Brain pericyte (primary cell): ENCODE measurements at regions not wholly inside any gene's neighbourhood (a gene's known extent, or its start where the extent isn't known, plus 50 kb on each side); places are given as distances from the start of the nearest gene placed in this dataset.

Source experiments
- DNase-seq: peaks from one replicate; pipeline ENCODE4 v3.0.0-alpha.2; 2012; ENCODE audit warnings: low read depth, low spot score

DNA sequence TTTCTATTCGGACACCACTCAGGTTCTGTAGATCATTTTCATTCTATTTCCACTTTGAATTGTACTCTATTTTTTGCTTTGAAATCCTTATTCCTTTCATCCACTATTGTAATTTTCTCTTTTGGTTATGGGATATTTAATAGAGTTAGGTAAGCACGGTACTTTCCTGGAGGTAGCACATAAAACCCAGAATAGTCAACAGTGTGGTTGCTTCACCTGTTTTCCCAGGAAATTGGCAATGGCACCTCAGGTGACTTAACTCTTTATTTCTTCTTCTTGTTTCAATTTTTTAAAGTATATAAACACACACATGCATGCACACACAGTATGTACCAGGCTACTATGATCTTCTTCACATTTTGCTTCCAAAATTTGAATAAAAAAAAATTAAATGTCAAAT lies 682.0 kb upstream of the TMEFF2 start:
- no peak for DNase-seq

DNA sequence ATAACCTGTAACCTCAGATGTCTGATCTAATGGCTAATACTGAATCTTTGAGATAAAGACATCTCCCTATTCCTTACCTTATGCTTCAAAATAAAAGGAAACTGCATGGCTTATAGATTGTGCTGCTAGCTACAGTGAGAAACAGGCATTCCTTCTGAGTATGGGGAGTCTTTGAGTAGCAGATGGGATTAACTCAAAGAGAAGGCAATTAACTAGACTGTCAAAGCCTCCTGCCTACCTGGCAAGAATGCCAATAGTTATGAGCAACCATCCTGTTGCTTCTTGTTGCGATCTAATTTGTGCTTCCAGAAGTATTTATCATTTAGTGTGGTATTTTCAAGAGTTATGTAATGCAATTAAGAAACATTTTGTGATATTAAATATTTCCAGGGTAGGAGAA lies 660.0 kb upstream of the TMEFF2 start:
- DNase-seq, result no peak

DNA sequence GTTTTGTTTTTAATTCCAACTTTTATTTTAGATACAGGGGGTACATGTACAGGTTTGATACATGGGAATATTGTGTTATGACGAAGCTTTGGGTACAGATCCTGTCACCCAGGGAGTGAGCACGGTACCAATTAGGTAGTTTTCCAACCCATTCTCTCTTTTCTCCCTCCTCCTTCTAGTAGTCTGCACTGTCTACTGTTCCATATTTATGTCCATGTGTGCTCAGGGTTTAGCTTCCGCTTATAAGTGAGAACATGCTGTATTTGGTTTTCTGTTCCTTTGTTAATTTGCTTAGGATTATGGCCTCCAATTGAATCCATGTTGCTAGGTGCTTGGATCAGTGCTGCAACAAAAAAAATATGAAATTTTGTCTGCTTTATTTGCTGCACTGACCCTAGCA lies 659.3 kb upstream of the TMEFF2 start:
- DNase-seq, result no peak

DNA sequence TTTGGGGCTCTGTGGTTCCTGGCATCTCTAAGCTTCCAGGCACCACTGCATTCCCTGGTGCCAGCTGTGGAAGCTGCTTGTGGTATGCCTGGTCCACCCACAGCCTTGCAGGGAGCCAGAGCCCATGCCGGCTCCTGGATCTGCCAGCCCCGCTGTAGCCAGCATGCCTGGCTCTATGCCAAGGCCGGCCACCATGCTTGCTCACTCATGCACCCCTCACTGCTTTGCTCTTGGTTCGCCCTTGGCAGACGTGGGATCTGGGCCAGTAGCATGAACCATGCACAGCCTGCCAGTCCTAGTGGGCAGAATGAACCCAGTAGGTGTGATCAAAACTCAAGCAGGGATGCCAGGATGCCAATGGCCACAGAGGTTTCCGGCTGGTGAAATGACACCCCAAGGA lies 634.2 kb upstream of the TMEFF2 start:
- no peak for DNase-seq

DNA sequence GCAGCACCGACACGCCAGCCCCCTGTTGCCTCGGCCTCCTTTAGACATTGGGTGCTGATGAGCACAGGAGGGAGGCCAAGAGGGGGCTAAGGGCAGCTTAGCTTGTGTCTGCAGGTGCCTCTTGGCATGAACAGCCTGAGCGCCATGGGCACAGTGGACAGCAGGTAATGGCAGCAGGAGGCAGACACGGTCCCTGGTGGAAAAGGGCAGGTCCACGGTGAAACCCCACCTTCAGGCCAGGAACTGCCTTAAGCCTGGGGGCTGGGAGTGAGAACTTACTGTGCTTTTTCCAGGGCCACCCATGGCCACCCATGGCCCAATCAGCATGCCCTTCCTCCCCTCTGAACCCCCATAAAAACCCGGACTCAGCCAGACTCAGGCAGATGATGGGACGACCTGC lies 633.4 kb upstream of the TMEFF2 start:
- no peak for DNase-seq

DNA sequence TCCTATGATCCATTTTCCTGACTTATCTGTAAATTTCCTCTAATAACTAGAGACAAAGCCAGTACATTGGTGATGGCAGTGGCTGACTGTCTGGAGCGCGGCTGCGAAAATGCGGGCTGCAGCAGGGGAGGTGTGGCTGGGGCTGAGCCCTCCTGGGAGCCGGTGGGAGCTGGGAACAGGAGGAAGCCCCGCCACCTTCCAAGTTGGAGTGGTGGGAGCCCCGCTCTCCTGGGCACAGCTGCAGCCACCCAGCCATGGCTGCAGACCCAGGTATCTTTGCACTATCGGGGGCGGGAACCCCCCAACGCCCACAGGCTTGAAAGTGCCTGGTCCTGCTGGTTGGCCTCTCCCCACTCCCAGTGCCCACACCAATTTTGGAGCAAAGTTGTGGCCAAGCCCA lies 633.0 kb upstream of the TMEFF2 start:
- no peak for DNase-seq

DNA sequence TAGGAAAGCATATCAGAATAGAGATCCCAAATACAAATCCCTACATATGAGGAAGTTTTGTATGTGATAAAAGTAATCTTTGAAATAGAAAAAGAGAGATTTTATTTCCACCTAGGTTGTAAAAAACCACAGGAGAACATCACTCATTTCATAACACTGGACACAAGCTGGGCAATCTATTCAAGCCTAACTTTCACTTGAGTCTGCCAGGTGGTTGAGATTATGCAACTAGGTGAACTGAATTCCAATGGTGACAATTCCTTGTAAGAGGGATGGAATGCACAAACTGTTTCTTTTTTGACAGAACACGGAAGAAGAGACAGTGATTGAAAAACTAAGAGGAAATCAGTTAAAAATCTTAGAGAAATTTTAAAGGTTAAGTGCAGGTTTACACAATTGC lies 619.6 kb upstream of the TMEFF2 start:
- DNase-seq, result no peak

DNA sequence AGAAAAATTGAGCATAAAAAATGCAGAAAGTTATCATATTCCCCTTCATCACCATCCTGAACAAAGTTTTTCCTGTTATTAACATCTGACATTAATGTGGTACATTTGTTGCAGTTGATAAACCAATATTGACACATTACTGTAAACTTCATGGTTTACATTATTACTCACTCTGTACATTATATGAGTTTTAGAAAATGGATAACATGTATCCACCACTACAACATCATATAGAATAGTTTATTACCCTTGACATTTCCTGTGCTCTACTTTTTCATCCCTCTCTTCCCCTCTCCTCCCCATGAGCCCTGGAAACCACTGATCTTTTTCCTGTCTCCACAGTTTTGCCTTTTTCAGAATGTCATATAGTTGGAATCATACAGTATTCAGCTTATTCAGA lies 618.6 kb upstream of the TMEFF2 start:
- DNase-seq, result no peak

DNA sequence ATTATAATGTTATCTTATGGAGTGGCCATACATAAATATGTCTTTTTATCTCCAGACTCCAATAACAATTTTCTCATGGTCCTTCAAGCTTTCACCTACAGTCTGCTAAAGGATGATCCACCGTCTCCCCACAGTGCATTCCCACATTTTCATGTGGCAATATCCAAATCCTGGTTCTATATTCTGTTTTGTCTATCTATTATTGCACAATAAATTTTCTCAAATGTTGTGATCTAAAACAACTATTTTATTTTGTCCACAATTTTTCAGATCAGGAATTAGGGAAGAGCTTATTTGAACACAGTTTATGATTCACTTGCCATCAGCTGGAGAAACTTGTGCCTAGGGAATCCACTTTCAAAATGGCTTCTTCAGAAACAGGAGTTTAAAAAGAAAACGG lies 614.4 kb upstream of the TMEFF2 start:
- no peak for DNase-seq

DNA sequence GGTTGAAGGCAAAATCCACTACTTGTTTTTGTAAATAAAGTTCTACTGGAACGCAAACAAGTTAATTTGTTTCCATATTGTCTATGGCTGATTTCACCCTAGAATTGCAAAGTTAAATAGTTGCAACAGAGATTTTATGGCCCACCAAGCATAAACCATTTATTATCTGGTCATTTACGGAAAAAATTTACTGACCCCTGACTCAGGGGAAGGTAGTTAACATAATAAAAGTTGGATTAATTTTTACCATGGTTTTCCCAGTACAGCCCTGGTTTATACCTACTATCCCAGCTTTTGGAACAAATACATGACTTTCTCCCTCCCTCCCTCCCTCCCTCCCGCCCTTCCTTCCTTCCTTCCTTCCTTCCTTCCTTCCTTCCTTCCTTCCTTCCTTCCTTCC lies 588.9 kb upstream of the TMEFF2 start:
- no peak for DNase-seq

DNA sequence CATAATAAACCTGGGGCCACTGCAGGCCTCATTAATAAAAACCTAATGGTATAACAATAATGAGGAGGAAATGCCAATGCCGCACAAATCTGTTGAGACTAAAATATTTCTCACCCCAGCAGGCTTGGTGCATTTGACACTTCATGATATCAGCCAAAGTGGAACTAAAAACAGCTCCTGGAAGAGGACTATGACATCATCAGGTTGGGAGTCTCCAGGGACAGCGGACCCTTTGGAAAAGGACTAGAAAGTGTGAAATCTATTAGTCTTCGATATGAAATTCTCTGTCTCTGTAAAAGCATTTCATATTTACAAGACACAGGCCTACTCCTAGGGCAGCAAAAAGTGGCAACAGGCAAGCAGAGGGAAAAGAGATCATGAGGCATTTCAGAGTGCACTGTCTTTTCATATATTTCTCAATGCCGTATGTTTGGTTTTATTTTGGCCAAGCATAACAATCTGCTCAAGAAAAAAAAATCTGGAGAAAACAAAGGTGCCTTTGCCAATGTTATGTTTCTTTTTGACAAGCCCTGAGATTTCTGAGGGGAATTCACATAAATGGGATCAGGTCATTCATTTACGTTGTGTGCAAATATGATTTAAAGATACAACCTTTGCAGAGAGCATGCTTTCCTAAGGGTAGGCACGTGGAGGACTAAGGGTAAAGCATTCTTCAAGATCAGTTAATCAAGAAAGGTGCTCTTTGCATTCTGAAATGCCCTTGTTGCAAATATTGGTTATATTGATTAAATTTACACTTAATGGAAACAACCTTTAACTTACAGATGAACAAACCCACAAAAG lies 580.9 kb upstream of the TMEFF2 start:
- DNase-seq, result no peak

DNA sequence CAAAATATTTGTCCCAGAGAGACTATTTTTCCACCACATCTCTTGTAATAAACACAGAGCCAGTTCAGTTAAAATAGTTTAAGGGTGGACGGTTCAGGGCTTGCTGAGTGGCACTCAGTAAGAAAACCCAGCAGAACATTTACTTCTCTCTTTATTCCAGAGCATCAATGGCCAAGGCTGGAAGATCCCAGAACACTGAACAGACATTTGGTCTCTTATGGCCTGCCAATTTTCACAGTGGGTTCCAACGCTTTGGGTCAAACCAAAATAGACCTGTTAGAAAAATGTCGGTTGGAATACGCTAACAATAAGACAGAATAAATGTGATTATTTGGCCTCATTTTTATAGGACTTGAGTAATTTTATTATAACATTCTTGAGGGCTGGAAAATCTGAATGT lies 580.3 kb upstream of the TMEFF2 start:
- no peak for DNase-seq

DNA sequence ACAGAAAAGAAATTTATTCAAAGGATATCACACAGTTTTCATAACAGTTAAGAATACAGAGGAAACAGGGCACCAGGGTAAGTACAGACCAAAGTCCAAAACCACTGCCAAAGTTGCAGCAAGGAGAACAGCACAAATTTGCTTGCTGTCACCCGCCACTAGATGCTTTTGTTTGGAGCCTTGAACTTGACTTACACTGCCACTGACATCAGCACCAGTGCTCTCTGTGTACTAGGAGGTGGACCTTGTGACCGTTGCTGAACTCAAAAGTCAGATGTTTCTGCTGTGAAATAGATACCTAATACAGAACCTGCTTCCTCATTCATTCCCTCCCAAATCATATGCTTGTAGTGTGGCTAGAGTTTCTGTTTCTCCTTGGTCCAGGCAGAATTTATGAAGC lies 578.3 kb upstream of the TMEFF2 start:
- DNase-seq, result no peak

DNA sequence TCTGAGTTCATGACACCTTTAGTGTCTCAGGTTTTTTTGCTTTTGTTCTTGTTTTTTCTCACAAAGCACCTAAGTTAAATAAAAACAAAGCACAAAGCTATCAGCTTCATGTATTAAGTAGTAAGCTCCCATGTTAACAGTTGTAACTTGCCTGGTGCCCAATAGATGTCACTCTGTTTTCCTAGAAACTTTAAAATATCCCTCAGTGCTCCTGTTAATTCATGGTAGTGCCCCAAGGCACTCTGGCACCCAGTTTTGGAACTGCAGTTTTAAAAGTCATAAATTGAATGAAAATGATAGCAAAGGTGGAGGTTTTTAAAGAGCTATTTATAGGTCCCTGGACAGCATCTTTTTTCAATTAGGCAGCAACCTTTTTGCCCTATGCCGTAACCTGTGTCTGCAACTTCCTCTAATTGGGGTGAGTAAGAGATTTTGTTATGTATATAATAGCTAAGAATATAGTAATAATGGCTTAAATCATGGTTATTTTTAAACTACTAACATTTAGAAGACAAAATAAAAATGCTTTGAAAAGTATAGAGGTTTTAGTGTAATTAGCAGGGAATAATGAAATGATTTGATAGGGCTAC lies 555.0 kb upstream of the TMEFF2 start:
- no peak for DNase-seq

DNA sequence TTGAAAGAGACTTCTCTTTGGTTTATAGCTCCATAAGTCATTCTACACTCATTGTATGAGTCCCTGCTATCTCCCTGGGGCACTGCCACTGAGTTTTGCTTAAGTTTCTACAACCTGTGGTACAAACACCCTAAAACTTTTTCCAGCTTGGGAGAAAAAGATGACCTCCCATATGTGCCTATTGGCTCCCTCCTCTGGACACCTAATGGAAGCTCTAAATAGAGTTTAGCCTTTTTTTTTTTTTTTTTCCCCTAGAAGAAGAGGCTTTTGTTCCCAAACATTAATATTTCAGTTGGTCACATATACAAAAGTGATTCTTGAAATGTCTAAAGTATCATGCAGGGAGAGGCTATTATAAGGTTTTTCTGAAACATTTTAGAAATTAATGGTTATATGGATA lies 547.2 kb upstream of the TMEFF2 start:
- DNase-seq, result no peak

DNA sequence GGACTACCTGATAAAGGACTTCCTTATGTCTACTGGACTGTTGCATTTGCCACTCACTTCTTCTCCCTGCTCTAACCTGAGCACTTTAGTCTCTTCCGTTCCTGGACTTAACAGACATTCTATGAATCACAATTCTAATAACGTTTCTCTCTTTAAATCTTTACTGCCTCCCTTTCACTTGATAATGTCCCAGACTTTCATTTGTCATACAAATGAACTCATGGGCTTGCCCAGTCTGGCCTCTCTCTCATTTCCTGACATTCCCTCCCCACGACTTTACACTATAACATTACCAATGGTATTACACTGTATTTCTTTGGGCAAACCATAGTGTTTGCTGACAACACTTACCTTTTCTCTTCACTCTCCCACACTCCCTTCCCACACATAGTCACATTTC lies 540.7 kb upstream of the TMEFF2 start:
- DNase-seq, result no peak

DNA sequence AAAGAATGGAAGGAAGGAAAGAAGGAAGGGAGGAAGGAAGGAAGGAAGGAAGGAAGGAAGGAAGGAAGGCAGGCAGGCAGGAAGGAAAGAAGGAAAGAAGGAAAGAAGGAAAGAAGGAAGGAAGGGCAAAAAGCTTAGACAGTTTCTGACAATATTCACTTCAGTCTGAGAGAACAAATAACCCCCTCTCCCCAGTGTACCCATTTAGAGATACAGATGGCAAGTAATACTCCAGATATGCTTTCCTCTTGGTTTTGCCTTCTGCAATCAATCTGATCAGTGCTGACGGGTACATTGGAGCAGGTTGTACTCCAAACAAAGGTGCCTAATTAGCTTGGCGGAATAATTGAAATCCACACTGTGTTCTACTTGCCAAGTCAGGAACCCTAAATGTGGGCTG lies 534.6 kb upstream of the TMEFF2 start:
- DNase-seq, result no peak

DNA sequence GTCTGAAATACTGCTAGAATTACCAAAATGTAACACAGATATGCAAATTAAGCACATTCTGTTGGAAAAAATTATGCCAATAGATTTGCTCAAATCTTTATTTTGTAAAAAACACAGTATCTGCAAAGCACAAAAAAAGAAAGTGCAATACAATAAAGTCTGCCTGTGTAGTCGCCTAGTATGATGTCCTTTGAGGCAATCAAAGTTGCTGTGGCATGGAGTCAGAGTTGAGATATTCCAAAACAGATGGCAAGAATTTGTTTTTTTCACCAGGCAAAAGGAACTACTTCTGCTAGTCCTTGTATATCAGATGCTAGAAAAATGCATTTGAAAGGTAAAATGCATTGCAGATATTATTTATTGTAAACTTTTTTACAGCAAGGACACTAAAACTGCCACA lies 531.3 kb upstream of the TMEFF2 start:
- DNase-seq, result no peak

DNA sequence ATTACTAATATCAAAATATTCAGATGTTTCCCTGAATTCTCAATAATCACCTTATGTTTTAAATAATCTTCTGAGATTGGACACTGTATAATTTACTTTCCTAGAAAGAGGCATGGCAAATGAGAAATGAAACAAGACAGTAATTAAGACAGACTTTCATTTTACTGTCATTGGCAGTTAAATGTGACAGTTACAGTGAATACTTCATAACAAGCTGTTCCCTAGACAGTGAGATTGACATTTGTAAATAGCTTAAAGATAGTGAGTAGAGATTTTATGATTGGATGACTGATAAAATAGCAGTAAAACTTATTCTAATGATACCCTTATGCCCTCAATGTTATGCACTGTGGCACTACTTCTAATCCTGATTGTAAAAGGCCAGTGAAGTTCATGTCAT lies 524.9 kb upstream of the TMEFF2 start:
- DNase-seq, result no peak

DNA sequence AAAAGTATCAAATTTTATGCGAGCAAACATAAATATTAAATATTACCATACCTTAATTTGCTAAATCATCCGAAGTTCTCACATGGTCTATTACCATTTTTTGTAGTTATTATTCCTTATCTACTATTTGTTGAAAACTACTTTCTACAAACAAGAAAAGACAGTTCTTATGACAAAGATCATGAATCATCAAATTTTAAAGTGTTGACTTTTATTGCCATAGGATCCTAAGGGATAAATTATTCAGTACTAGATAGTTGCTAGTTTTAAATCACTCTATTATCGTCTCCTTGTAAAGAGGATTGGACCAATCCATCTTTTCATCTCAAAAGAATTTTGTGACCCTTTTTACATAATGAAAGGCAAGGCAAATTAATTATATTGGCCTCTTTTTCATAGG lies 523.6 kb upstream of the TMEFF2 start:
- no peak for DNase-seq

DNA sequence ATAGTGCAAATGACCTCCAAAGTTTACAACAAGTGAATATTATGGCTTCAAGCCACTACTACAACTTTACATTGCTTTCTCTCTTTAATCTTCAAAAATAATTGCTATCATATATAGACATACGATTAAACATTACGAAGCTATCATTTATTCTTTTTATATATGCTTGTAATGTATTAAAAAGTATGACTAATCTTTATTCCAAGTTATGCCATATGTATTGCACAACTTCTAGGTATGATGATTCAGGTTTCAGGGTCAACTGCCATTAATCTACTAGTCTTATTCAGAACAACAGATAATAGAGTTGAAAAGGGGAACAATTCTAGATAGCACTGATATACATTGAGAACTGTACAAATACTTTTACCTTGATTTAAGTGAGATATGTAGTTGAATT lies 506.2 kb upstream of the TMEFF2 start:
- no peak for DNase-seq

DNA sequence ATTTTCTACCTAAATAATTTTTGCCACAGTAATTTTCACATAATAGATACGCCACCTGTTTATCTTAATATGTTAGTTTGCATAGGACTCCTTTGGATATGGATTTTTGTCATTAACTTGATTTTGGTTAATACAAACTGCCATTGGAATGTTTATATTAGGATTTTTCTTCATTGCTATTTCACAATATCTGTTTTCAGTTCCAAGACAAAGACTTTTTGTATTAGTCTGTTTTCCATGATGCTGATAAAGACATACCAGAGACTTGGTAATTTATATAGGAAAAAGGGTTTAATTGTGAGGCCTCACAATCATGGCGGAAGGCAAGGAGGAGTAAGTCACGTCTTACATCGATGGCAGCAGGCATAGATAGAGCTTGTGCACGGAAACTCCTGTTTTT lies 503.1 kb upstream of the TMEFF2 start:
- DNase-seq, result no peak

DNA sequence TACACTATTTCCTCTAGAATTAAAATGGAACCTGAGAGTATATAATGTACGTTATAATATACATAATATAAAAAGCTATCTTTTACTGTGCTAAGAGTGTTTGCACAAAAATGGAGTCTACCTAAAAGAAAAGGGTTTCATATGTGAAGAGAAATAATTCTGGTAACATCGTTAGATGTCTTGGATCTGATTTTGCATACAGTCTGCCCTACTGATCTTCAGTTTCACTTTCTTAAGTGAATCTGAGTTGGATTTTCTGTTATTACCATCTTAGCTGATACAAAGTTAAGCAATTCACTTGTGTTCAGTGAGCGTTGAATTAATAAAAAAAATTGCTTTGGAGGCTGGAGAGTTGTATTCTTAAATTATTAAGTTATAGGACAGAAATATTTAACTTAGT lies 502.1 kb upstream of the TMEFF2 start:
- no peak for DNase-seq

DNA sequence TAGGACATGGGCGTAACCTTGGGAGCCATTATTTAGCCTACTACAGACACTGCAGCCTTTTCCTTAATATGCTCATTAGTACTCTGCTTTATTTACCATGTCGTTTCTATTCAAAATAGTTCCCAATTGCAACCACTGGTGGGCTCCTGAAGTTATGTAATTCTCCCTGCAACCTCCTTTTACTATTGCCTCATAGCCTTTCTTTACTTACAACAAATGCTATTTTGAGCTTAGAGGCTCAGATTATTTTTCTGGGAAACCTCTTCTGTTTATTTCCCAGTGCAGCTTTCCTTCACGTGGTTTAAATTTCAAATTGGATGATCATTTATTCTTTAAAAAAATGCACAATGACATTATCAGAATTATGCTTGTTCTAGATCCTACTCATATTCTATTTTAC lies 492.3 kb upstream of the TMEFF2 start:
- no peak for DNase-seq
